Iris pigment epithelial cell (primary cell): ENCODE measurements at regions not wholly inside any gene's neighbourhood (a gene's known extent, or its start where the extent isn't known, plus 50 kb on each side); places are given as distances from the start of the nearest gene placed in this dataset.
"Not testable (repeated sequence)": the region's sequence is repeated elsewhere in the genome, so short reads cannot be mapped to it uniquely, and the experiment has no call there.

Experiments used
- DNase-seq: peaks from one replicate; pipeline ENCODE4 v3.0.0-alpha.2; 2011; ENCODE audit warnings: low read depth

GRCh38 chr3:106348139-106348690 is 479.4 kb upstream of the CBLB start:
- DNase-seq: no peak

GRCh38 chr3:106349191-106349881 is 480.5 kb upstream of the CBLB start:
- DNase-seq: no peak

GRCh38 chr3:106355873-106356272 is 487.1 kb upstream of the CBLB start:
- no peak for DNase-seq

GRCh38 chr3:106359692-106360091 is 490.9 kb upstream of the CBLB start:
- no peak for DNase-seq

- DNase-seq: not testable (repeated sequence)
These were observed 492.1 kb upstream of the CBLB start for GRCh38 chr3:106360901-106361300.

- no peak for DNase-seq
These were observed 495.7 kb upstream of the CBLB start for GRCh38 chr3:106364477-106364876.

- DNase-seq: no peak
These were observed 496.4 kb upstream of the CBLB start for GRCh38 chr3:106365061-106365691.

GRCh38 chr3:106366352-106366751 is 497.5 kb upstream of the CBLB start:
- DNase-seq: no peak

- DNase-seq: peak; percentile 32
These were observed 498.7 kb upstream of the CBLB start for GRCh38 chr3:106367496-106367895.

GRCh38 chr3:106371221-106371970 is 502.6 kb upstream of the CBLB start:
- DNase-seq: no peak

- DNase-seq: peak; percentile 29
These were observed 503.4 kb upstream of the CBLB start for GRCh38 chr3:106371971-106372805.

- DNase-seq: no peak
These were observed 504.0 kb upstream of the CBLB start for GRCh38 chr3:106372806-106373190.

GRCh38 chr3:106376016-106376570 is 507.3 kb upstream of the CBLB start:
- no peak for DNase-seq

GRCh38 chr3:106379251-106379750 is 510.5 kb upstream of the CBLB start:
- no peak for DNase-seq

- DNase-seq: no peak
These were observed 511.4 kb upstream of the CBLB start for GRCh38 chr3:106380232-106380631.

- no peak for DNase-seq
These were observed 512.6 kb upstream of the CBLB start for GRCh38 chr3:106381286-106381938.

- DNase-seq: no peak
These were observed 513.1 kb upstream of the CBLB start for GRCh38 chr3:106381939-106382335.

GRCh38 chr3:106386050-106386449 is 517.2 kb upstream of the CBLB start:
- no peak for DNase-seq

- no peak for DNase-seq
These were observed 524.1 kb upstream of the CBLB start for GRCh38 chr3:106392915-106393314.

- DNase-seq: no peak
These were observed 528.2 kb upstream of the CBLB start for GRCh38 chr3:106397006-106397405.
